AML-193 (cell line): ENCODE measurements at regions not wholly inside any gene's neighbourhood (a gene's known extent, or its start where the extent isn't known, plus 50 kb on each side); places are given as distances from the start of the nearest gene placed in this dataset.

Experiments
- DNase-seq, 2 experiments: peaks; one replicate each; lab custom pipeline; 2025; lab: John Stamatoyannopoulos, UW

- no peak for DNase-seq
Measured at GRCh38 chr5:175107865-175108264, 336.1 kb downstream of the DRD1 start.

GRCh38 chr5:175107028-175107588, 336.9 kb downstream of the DRD1 start:
- no peak for DNase-seq

- DNase-seq, result no peak
Measured at GRCh38 chr5:175104677-175105076, 339.3 kb downstream of the DRD1 start.

- DNase-seq, result no peak
Measured at GRCh38 chr5:175103746-175104145, 340.2 kb downstream of the DRD1 start.

- DNase-seq, result no peak
Measured at GRCh38 chr5:175102717-175103116, 341.3 kb downstream of the DRD1 start.

- no peak for DNase-seq
Measured at GRCh38 chr5:175098301-175098700, 345.7 kb downstream of the DRD1 start.

- no peak for DNase-seq
Measured at GRCh38 chr5:175096469-175097165, 347.4 kb downstream of the DRD1 start.

- no peak for DNase-seq
Measured at GRCh38 chr5:175094461-175094860, 349.5 kb downstream of the DRD1 start.

- no peak for DNase-seq
Measured at GRCh38 chr5:175092691-175093090, 351.3 kb downstream of the DRD1 start.

GRCh38 chr5:175088963-175089362, 355.0 kb downstream of the DRD1 start:
- DNase-seq, result no peak

GRCh38 chr5:175082866-175083590, 358.6 kb downstream of the MSX2 start:
- DNase-seq, result no peak

GRCh38 chr5:175082346-175082745, 358.0 kb downstream of the MSX2 start:
- DNase-seq, result no peak

GRCh38 chr5:175079707-175080106, 355.3 kb downstream of the MSX2 start:
- no peak for DNase-seq

- no peak for DNase-seq
Measured at GRCh38 chr5:175070283-175070682, 345.9 kb downstream of the MSX2 start.

GRCh38 chr5:175060257-175060656, 335.9 kb downstream of the MSX2 start:
- DNase-seq, result no peak

GRCh38 chr5:175059687-175060211, 335.4 kb downstream of the MSX2 start:
- DNase-seq, result no peak

GRCh38 chr5:175056831-175057230, 332.4 kb downstream of the MSX2 start:
- no peak for DNase-seq

GRCh38 chr5:175054243-175054642, 329.9 kb downstream of the MSX2 start:
- DNase-seq, result no peak

GRCh38 chr5:175052351-175052750, 328.0 kb downstream of the MSX2 start:
- DNase-seq, result no peak

- no peak for DNase-seq
Measured at GRCh38 chr5:175047048-175047447, 322.7 kb downstream of the MSX2 start.

GRCh38 chr5:175045820-175046219, 321.4 kb downstream of the MSX2 start:
- no peak for DNase-seq

GRCh38 chr5:175037820-175038219, 313.4 kb downstream of the MSX2 start:
- DNase-seq, result no peak

- no peak for DNase-seq
Measured at GRCh38 chr5:175035882-175036533, 311.6 kb downstream of the MSX2 start.
